GM13976 (cell line): ENCODE measurements at regions not wholly inside any gene's neighbourhood (a gene's known extent, or its start where the extent isn't known, plus 50 kb on each side); places are given as distances from the start of the nearest gene placed in this dataset.
"Not testable (repeated sequence)": the region's sequence is repeated elsewhere in the genome, so short reads cannot be mapped to it uniquely, and the experiment has no call there.

ENCODE experiments used
- DNase-seq: peaks from one replicate; pipeline ENCODE4 v3.0.0; 2012; ENCODE audit warnings: low spot score
- CTCF ChIP-seq: IDR thresholded peaks from 2 replicates; pipeline ENCODE4 v1.5.1; 2012; ENCODE audit warnings: borderline replicate concordance, mild to moderate bottlenecking; ENCODE audit not compliant: insufficient read depth; ENCODE audit errors: extremely low read depth, missing control alignments, control extremely low read depth
- in situ Hi-C: fragments of 300-500 bp; cut with MboI; formaldehyde crosslinking; loops from one replicate; pipeline ENCODE4 v1.12.0; 2022; ENCODE audit warnings: low sequenced_read_pairs, mixed read lengths, inconsistent platforms; ENCODE audit not compliant: unreplicated experiment

GRCh38 chr4:32930700-32931099 is 2210.5 kb downstream of the PCDH7 start:
- DNase-seq = no peak
- in situ Hi-C loops = no loop called here
- no peak for TF ChIP-seq CTCF

GRCh38 chr4:32931475-32931874 is 2211.3 kb downstream of the PCDH7 start:
- TF ChIP-seq CTCF = no peak
- in situ Hi-C loops = no loop called here
- DNase-seq = no peak

- in situ Hi-C loops = no loop called here
- DNase-seq = no peak
- no peak for TF ChIP-seq CTCF
Measured at GRCh38 chr4:32932156-32932555, 2212.0 kb downstream of the PCDH7 start.

GRCh38 chr4:32939222-32939621 is 2219.1 kb downstream of the PCDH7 start:
- in situ Hi-C loops, DNase-seq: not testable (repeated sequence)

GRCh38 chr4:32950866-32951265 is 2230.7 kb downstream of the PCDH7 start:
- TF ChIP-seq CTCF = no peak
- DNase-seq = no peak
- in situ Hi-C loops = no loop called here

- DNase-seq = no peak
- in situ Hi-C loops = no loop called here
- no peak for TF ChIP-seq CTCF
Measured at GRCh38 chr4:32958586-32958985, 2238.4 kb downstream of the PCDH7 start.

GRCh38 chr4:32962100-32962499 is 2241.9 kb downstream of the PCDH7 start:
- no peak for TF ChIP-seq CTCF
- in situ Hi-C loops = no loop called here
- no peak for DNase-seq
